ENCODE measurements at regions not wholly inside any gene's neighbourhood (a gene's known extent, or its start where the extent isn't known, plus 50 kb on each side); places are given as distances from the start of the nearest gene placed in this dataset.

GRCh38 chrX:21056622-21057021 is 317.6 kb upstream of the CNKSR2 start:
- no peak for DNase-seq (ENCODE audit: low read depth in 1 of 2, low spot score in 1 of 2)
- in situ Hi-C loops (cut with HindIII; ENCODE audit: low pct_unique_long_range_greater_than_20kb, low sequenced_read_pairs), result no loop called here
- TF ChIP-seq JUND (IDR thresholded peaks at IDR 0.05; ENCODE audit: low read depth), result no peak

- in situ Hi-C loops (cut with HindIII; ENCODE audit: low pct_unique_long_range_greater_than_20kb, low sequenced_read_pairs), result no loop called here
- DNase-seq (ENCODE audit: low read depth in 1 of 2, low spot score in 1 of 2), result no peak
- no peak for TF ChIP-seq JUND (IDR thresholded peaks at IDR 0.05; ENCODE audit: low read depth)
Measured at GRCh38 chrX:21047034-21047455, 327.2 kb upstream of the CNKSR2 start.

GRCh38 chrX:21014326-21014725 is 359.9 kb upstream of the CNKSR2 start:
- TF ChIP-seq JUND (IDR thresholded peaks at IDR 0.05; ENCODE audit: low read depth), result no peak
- DNase-seq (ENCODE audit: low read depth in 1 of 2, low spot score in 1 of 2), result no peak
- in situ Hi-C loops (cut with HindIII; ENCODE audit: low pct_unique_long_range_greater_than_20kb, low sequenced_read_pairs), result no loop called here

- no peak for TF ChIP-seq JUND (IDR thresholded peaks at IDR 0.05; ENCODE audit: low read depth)
- no peak for DNase-seq (ENCODE audit: low read depth in 1 of 2, low spot score in 1 of 2)
- in situ Hi-C loops (cut with HindIII; ENCODE audit: low pct_unique_long_range_greater_than_20kb, low sequenced_read_pairs), result no loop called here
Measured at GRCh38 chrX:21004835-21005234, 369.4 kb upstream of the CNKSR2 start.

- TF ChIP-seq JUND (IDR thresholded peaks at IDR 0.05; ENCODE audit: low read depth), result no peak
- in situ Hi-C loops (cut with HindIII; ENCODE audit: low pct_unique_long_range_greater_than_20kb, low sequenced_read_pairs), result no loop called here
- no peak for DNase-seq (ENCODE audit: low read depth in 1 of 2, low spot score in 1 of 2)
Measured at GRCh38 chrX:20995829-20996228, 378.4 kb upstream of the CNKSR2 start.

GRCh38 chrX:20989361-20989760 is 384.9 kb upstream of the CNKSR2 start:
- DNase-seq (ENCODE audit: low read depth in 1 of 2, low spot score in 1 of 2), result no peak
- TF ChIP-seq JUND (IDR thresholded peaks at IDR 0.05; ENCODE audit: low read depth), result no peak

GRCh38 chrX:20988804-20989203 is 385.4 kb upstream of the CNKSR2 start:
- no peak for DNase-seq (ENCODE audit: low read depth in 1 of 2, low spot score in 1 of 2)
- in situ Hi-C loops (cut with HindIII; ENCODE audit: low pct_unique_long_range_greater_than_20kb, low sequenced_read_pairs), result no loop called here
- no peak for TF ChIP-seq JUND (IDR thresholded peaks at IDR 0.05; ENCODE audit: low read depth)

More at GRCh38 chrX:20989361-20989760, 384.9 kb upstream of the CNKSR2 start:
- in situ Hi-C loops (cut with HindIII; ENCODE audit: low pct_unique_long_range_greater_than_20kb, low sequenced_read_pairs), result no loop called here

- TF ChIP-seq JUND (IDR thresholded peaks at IDR 0.05; ENCODE audit: low read depth), result no peak
- in situ Hi-C loops (cut with HindIII; ENCODE audit: low pct_unique_long_range_greater_than_20kb, low sequenced_read_pairs), result no loop called here
- no peak for DNase-seq (ENCODE audit: low read depth in 1 of 2, low spot score in 1 of 2)
Measured at GRCh38 chrX:20988118-20988517, 386.1 kb upstream of the CNKSR2 start.

- no peak for TF ChIP-seq JUND (IDR thresholded peaks at IDR 0.05; ENCODE audit: low read depth)
- in situ Hi-C loops (cut with HindIII; ENCODE audit: low pct_unique_long_range_greater_than_20kb, low sequenced_read_pairs), result no loop called here
- DNase-seq (ENCODE audit: low read depth in 1 of 2, low spot score in 1 of 2), result no peak
Measured at GRCh38 chrX:20980426-20980825, 393.8 kb upstream of the CNKSR2 start.

- in situ Hi-C loops (cut with HindIII; ENCODE audit: low pct_unique_long_range_greater_than_20kb, low sequenced_read_pairs), result no loop called here
- no peak for DNase-seq (ENCODE audit: low read depth in 1 of 2, low spot score in 1 of 2)
- no peak for TF ChIP-seq JUND (IDR thresholded peaks at IDR 0.05; ENCODE audit: low read depth)
Measured at GRCh38 chrX:20974326-20974725, 399.9 kb upstream of the CNKSR2 start.

GRCh38 chrX:20973038-20973437 is 401.2 kb upstream of the CNKSR2 start:
- in situ Hi-C loops (cut with HindIII; ENCODE audit: low pct_unique_long_range_greater_than_20kb, low sequenced_read_pairs), result no loop called here
- no peak for TF ChIP-seq JUND (IDR thresholded peaks at IDR 0.05; ENCODE audit: low read depth)
- DNase-seq (ENCODE audit: low read depth in 1 of 2, low spot score in 1 of 2), result no peak

- no peak for TF ChIP-seq JUND (IDR thresholded peaks at IDR 0.05; ENCODE audit: low read depth)
- in situ Hi-C loops (cut with HindIII; ENCODE audit: low pct_unique_long_range_greater_than_20kb, low sequenced_read_pairs), result no loop called here
- no peak for DNase-seq (ENCODE audit: low read depth in 1 of 2, low spot score in 1 of 2)
Measured at GRCh38 chrX:20971250-20971649, 403.0 kb upstream of the CNKSR2 start.

GRCh38 chrX:20969565-20969964 is 404.7 kb upstream of the CNKSR2 start:
- no peak for DNase-seq (ENCODE audit: low read depth in 1 of 2, low spot score in 1 of 2)
- TF ChIP-seq JUND (IDR thresholded peaks at IDR 0.05; ENCODE audit: low read depth), result no peak
- in situ Hi-C loops (cut with HindIII; ENCODE audit: low pct_unique_long_range_greater_than_20kb, low sequenced_read_pairs), result no loop called here

GRCh38 chrX:20968996-20969395 is 405.2 kb upstream of the CNKSR2 start:
- TF ChIP-seq JUND (IDR thresholded peaks at IDR 0.05; ENCODE audit: low read depth), result no peak
- in situ Hi-C loops (cut with HindIII; ENCODE audit: low pct_unique_long_range_greater_than_20kb, low sequenced_read_pairs), result no loop called here
- DNase-seq (ENCODE audit: low read depth in 1 of 2, low spot score in 1 of 2), result peak in 1 of 2 experiments; percentile 70
